K562 (cell line): ENCODE measurements at regions not wholly inside any gene's neighbourhood (a gene's known extent, or its start where the extent isn't known, plus 50 kb on each side); places are given as distances from the start of the nearest gene placed in this dataset.

Experiments
- ATAC-seq: fragments of 200-7000 bp; cut with Tn5 transposase; 3 replicates; pipeline ENCODE4 v1.9.1; 2020; ENCODE audit warnings: moderate library complexity
- BruUV-seq: library from RNA; stranded (reverse); fragments of 400-500 nt; replicated peaks from 2 replicates; lab custom pipeline; 2021; lab: Mats Ljungman, UMichigan
- CTCF ChIA-PET: fragments of 300-600 bp; formaldehyde crosslinking; extraction: SDS; loops from one replicate; lab custom pipeline; 2021; ENCODE audit warnings: low intra/inter-chr PET ratio; lab: Yijun Ruan, JAX
- POLR2A ChIA-PET: fragments of 300-600, 350-650 bp; sonication (Branson Sonifier 250); formaldehyde crosslinking; extraction: SDS; loops from one replicate; lab custom pipeline; 2021; ENCODE audit warnings: antibody characterized with exemption, inconsistent platforms; lab: Yijun Ruan, JAX
- DNase-seq, 4 experiments: peaks; one replicate each; pipeline versions ENCODE4 v3.0.0 to v3.0.0-alpha.2; 2011 to 2018; ENCODE audit warnings: low spot score in 3 of 4, mixed read lengths in 3 of 4; ENCODE audit errors: extremely low read depth in 1 of 4
- FAIRE-seq: peaks from 2 replicates; lab custom pipeline; 2011; peaks lifted over from hg19 to GRCh38; lab: Jason Lieb, UNC
- H2AFZ ChIP-seq: 2 replicates; pipeline ENCODE4 v1.6.0; 2011; ENCODE audit warnings: low read depth, low read length, control low read depth, inconsistent platforms
- H3K27ac ChIP-seq: fragments of 200-600 bp; 3 replicates; pipeline ENCODE4 v1.8.0; 2011; ENCODE audit warnings: low read depth, mild to moderate bottlenecking, control low read depth, inconsistent platforms, low read length, moderate library complexity, mixed read lengths; ENCODE audit errors: extremely low read depth
- H3K27me3 ChIP-seq, 2 experiments: fragments of 300-600 bp in 1 of 2; 2 replicates in 1 of 2; 3 replicates in 1 of 2; pipeline versions ENCODE4 v1.6.0 to v1.8.0; 2011; ENCODE audit warnings: inconsistent platforms in 2 of 2, low read length in 2 of 2, mild to moderate bottlenecking in 1 of 2, mixed read lengths in 1 of 2, moderate library complexity in 1 of 2; ENCODE audit not compliant: control insufficient read depth in 2 of 2, insufficient read depth in 2 of 2
- H3K36me3 ChIP-seq: fragments of 300-600 bp; 3 replicates; pipeline ENCODE4 v1.8.0; 2011; ENCODE audit warnings: mild to moderate bottlenecking, low read length, inconsistent platforms; ENCODE audit not compliant: control insufficient read depth, insufficient read depth
- H3K4me1 ChIP-seq, 2 experiments: fragments of 200-600 bp in 1 of 2; replicated peaks in 1 of 2; 2 replicates in 1 of 2; 3 replicates in 1 of 2; pipeline versions ENCODE4 v1.5.1 to v1.8.0; 2011; ENCODE audit warnings: inconsistent platforms in 2 of 2, low read length in 2 of 2, mild to moderate bottlenecking in 1 of 2, mixed read lengths in 1 of 2, moderate library complexity in 1 of 2; ENCODE audit not compliant: control insufficient read depth in 2 of 2, insufficient read depth in 2 of 2
- H3K4me2 ChIP-seq: 2 replicates; pipeline ENCODE4 v1.6.1; 2011; ENCODE audit warnings: low read length, control low read depth, inconsistent platforms, mixed read lengths; ENCODE audit not compliant: insufficient read depth
- H3K4me3 ChIP-seq: fragments of 200-600 bp; sonication (generic), shearing (Covaris generic); 2 replicates; pipeline ENCODE4 v1.5.1; 2016; ENCODE audit warnings: control low read depth, inconsistent platforms
- H3K79me2 ChIP-seq: fragments of 200-600 bp; 3 replicates; pipeline ENCODE4 v1.8.0; 2011; ENCODE audit warnings: low read length, inconsistent platforms; ENCODE audit not compliant: control insufficient read depth, insufficient read depth
- H3K9ac ChIP-seq, 2 experiments: 2 replicates each; pipeline versions ENCODE4 v1.6.0 to v1.6.1; 2011; ENCODE audit warnings: low read depth in 2 of 2, low read length in 2 of 2, control low read depth in 1 of 2, inconsistent platforms in 1 of 2, mild to moderate bottlenecking in 1 of 2, mixed read lengths in 1 of 2; ENCODE audit not compliant: insufficient read depth in 1 of 2
- H3K9me1 ChIP-seq: one replicate; pipeline ENCODE4 v1.6.0; 2011; ENCODE audit warnings: inconsistent platforms, mild to moderate bottlenecking, low read length, moderate library complexity; ENCODE audit not compliant: control insufficient read depth, insufficient read depth
- H3K9me3 ChIP-seq: replicated peaks from 2 replicates; pipeline ENCODE4 v1.5.1; 2011; ENCODE audit warnings: low read depth, low read length, inconsistent platforms; ENCODE audit not compliant: control insufficient read depth, insufficient read depth
- H4K20me1 ChIP-seq: replicated peaks from 2 replicates; pipeline ENCODE4 v1.6.1; 2011; ENCODE audit warnings: low read length, inconsistent platforms, mixed read lengths; ENCODE audit not compliant: control insufficient read depth, insufficient read depth
- BRD9 ChIP-seq: fragments of 450-650 bp; IDR thresholded peaks from 2 replicates; pipeline ENCODE4 v1.6.1; 2018; ENCODE audit warnings: low read depth; ENCODE audit not compliant: partially characterized antibody
- CAMTA2 ChIP-seq: fragments of 250-450 bp; sonication (Bioruptor Pico); conservative IDR thresholded peaks from 2 replicates; pipeline ENCODE4 v1.5.1; 2022
- CCAR2 ChIP-seq: fragments of 200-400 bp; formaldehyde crosslinking; IDR thresholded peaks from 2 replicates; pipeline ENCODE4 v1.6.1; 2017; ENCODE audit warnings: mild to moderate bottlenecking, low read depth, low read length
- DDX20 ChIP-seq: fragments of 450-650 bp; IDR thresholded peaks from 2 replicates; pipeline ENCODE4 v1.6.1; 2016; ENCODE audit warnings: missing genetic modification characterization, low read depth, mild to moderate bottlenecking, missing compliant biosample characterization, moderate library complexity
- EHMT2 ChIP-seq: fragments of 450-650 bp; IDR thresholded peaks from 2 replicates; pipeline ENCODE4 v1.6.1; 2018; ENCODE audit warnings: antibody characterized with exemption
- HCFC1 ChIP-seq: IDR thresholded peaks from 2 replicates; pipeline ENCODE4 v1.6.1; 2012; ENCODE audit warnings: low read depth, low read length, improper control_type of control experiment
- PURB ChIP-seq: sonication (generic); formaldehyde crosslinking; IDR thresholded peaks from 2 replicates; pipeline ENCODE4 v1.9.0; 2021; ENCODE audit warnings: low read depth, mild to moderate bottlenecking, missing genetic modification reagents
- RAD21 ChIP-seq, 2 experiments: fragments of 250-450 bp in 1 of 2; fragments of 450-650 bp in 1 of 2; sonication (Bioruptor Pico) in 1 of 2; formaldehyde crosslinking in 1 of 2; IDR thresholded peaks in 1 of 2; conservative IDR thresholded peaks in 1 of 2; 2 replicates each; pipeline versions ENCODE4 v1.4.0 to v1.8.0; 2020 to 2022; ENCODE audit warnings: mild to moderate bottlenecking in 2 of 2, moderate library complexity in 1 of 2
- RAD51 ChIP-seq: fragments of 450-650 bp; IDR thresholded peaks from 2 replicates; pipeline ENCODE4 v1.7.1; 2016; ENCODE audit warnings: low read depth, mild to moderate bottlenecking, borderline replicate concordance
- RHOXF2B ChIP-seq: fragments of 250-450 bp; sonication (Bioruptor Pico); conservative IDR thresholded peaks from 2 replicates; pipeline ENCODE4 v1.5.1; 2021
- SIN3A ChIP-seq, 2 experiments: fragments of 150-350 bp in 1 of 2; IDR thresholded peaks; 2 replicates each; pipeline ENCODE4 v1.6.1; 2011 to 2016; ENCODE audit warnings: borderline replicate concordance in 2 of 2, low read depth in 2 of 2, low read length in 2 of 2, mild to moderate bottlenecking in 2 of 2, moderate library complexity in 2 of 2; ENCODE audit not compliant: control insufficient read depth in 1 of 2
- SOX6 ChIP-seq: fragments of 450-650 bp; IDR thresholded peaks from 2 replicates; pipeline ENCODE4 v1.6.1; 2014; ENCODE audit warnings: mild to moderate bottlenecking
- ZBTB1 ChIP-seq: sonication (generic); formaldehyde crosslinking; IDR thresholded peaks from 2 replicates; pipeline ENCODE4 v1.8.1; 2023; ENCODE audit warnings: missing genetic modification reagents, low read depth, mild to moderate bottlenecking, borderline replicate concordance
- ZBTB8A ChIP-seq: fragments of 450-650 bp; IDR thresholded peaks from 2 replicates; pipeline ENCODE4 v1.6.1; 2018; ENCODE audit warnings: mild to moderate bottlenecking, moderate library complexity; ENCODE audit not compliant: partially characterized antibody
- ZNF347 ChIP-seq: fragments of 450-650 bp; formaldehyde crosslinking; IDR thresholded peaks from 2 replicates; pipeline ENCODE4 v1.4.0; 2020; ENCODE audit warnings: low read depth, mild to moderate bottlenecking, moderate library complexity
- WGBS: fragments of 100-300 bp; shearing (Covaris generic); methylation state at CpG from one replicate; pipeline ENCODE4 v1.1.6; 2016; ENCODE audit warnings: low coverage, mixed read lengths; ENCODE audit not compliant: insufficient coverage; ENCODE audit errors: missing lambda C conversion rate; 5-methylcytosine and 5-hydroxymethylcytosine counted together
- in situ Hi-C: fragments of 300-500 bp; cut with MboI; formaldehyde crosslinking; loops from 4 replicates; pipeline ENCODE4 v1.15.0; 2018; ENCODE audit warnings: inconsistent platforms, mixed read lengths
- intact Hi-C: fragments of 100-400 bp; cut with micrococcal nuclease; formaldehyde crosslinking; loops from 2 replicates; pipeline ENCODE4 v1.14.2; 2022
- TF ChIP-seq, protein P1 (sequence below), 2 experiments: IDR thresholded peaks in 1 of 2; conservative IDR thresholded peaks in 1 of 2; 2 replicates each; pipeline ENCODE4 v1.6.1; 2016; ENCODE audit warnings: low read depth in 2 of 2, mild to moderate bottlenecking in 1 of 2, missing compliant biosample characterization in 1 of 2, missing genetic modification characterization in 1 of 2, moderate library complexity in 1 of 2
- TF ChIP-seq, protein P2 (sequence below): fragments of 450-650 bp; IDR thresholded peaks from 2 replicates; pipeline ENCODE4 v1.6.1; 2016; ENCODE audit warnings: missing biosample characterization, missing genetic modification characterization
- TF ChIP-seq, protein P3 (sequence below), 2 experiments: fragments of 450-650 bp in 1 of 2; sonication (generic) in 1 of 2; formaldehyde crosslinking; conservative IDR thresholded peaks; 2 replicates each; pipeline versions ENCODE4 v1.4.0 to v1.8.1; 2020 to 2022; ENCODE audit warnings: mild to moderate bottlenecking in 1 of 2, missing genetic modification reagents in 1 of 2

DNA sequence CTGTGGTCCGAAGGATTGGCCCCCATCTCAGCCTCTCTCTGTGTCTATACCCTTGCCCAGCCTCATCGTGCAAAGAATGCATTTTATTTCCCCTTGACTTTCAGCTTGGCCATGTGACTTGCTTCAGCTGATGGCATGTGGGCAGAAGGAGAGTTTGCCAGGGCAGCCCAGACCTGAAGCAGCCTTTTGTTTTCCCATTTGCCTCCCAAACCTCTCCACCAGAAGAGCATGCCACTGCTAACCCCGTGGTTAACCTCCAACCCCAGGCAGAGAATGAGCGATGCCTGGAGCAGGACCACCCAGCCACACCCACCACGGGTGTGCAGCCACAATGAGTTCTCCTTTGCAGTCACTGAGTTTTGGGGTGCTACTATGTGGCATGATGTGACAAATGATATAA, 136.4 kb downstream of the SETD4 start (continued):
- TF ChIP-seq CAMTA2 (CRISPR knock-in tag) (no peak), HCFC1 (no peak)
- TF ChIP-seq, all 486 proteins: peak for 0

DNA sequence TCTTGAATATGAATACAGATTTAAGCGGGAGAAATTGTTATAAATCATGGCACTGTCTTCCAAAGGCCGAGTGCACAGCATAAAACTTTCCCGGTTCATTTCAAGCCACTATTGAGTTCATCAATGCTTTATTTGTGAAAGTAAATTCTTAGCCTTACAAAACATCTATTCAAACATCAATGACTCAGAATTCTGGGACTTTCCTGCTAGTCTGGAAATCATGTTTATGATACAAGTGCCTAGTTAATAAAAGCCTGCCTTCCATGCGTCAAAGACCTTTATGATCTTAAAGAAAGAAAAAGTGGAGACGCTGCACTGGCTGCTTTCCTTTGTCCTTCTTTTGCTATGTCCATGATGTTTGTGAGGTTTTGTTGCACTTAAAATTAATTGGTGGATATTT, 137.7 kb downstream of the SETD4 start:
- no peak overlapping the region for H2AFZ ChIP-seq
- intact Hi-C loops: no loop called here
- no peak overlapping the region for H3K4me3 ChIP-seq
- H3K9me1 ChIP-seq: no peaks in the 10 kb centered on the region
- no peak for ATAC-seq
- H3K9me3 ChIP-seq: no peaks in the 10 kb centered on the region
- H3K79me2 ChIP-seq: no peaks in the 10 kb centered on the region
- H3K4me1 ChIP-seq: no peaks in the 10 kb centered on the region
- no TSS peak for BruUV-seq
- no peak overlapping the region for H3K27ac ChIP-seq
- ChIA-PET POLR2A (no interaction called here), CTCF (no interaction called here)
- H3K9ac ChIP-seq: no peak overlapping the region
- no peak for FAIRE-seq
- H3K27me3 ChIP-seq: peaks cover 0 to 3% of the 10 kb centered on the region in 2 experiments; a peak in 1 of 5 replicates
- no peaks in the 10 kb centered on the region for H4K20me1 ChIP-seq
- no peak overlapping the region for H3K4me2 ChIP-seq
- in situ Hi-C loops: no loop called here
- 1% methylated on average over 5 of the region's 5 CpGs for WGBS
- no peak for DNase-seq
- no peaks in the 10 kb centered on the region for H3K36me3 ChIP-seq
- TF ChIP-seq DDX20 (tag) (no peak), ZBTB8A (no peak), CCAR2 (no peak), PURB (CRISPR knock-in tag) (no peak), ZBTB1 (CRISPR knock-in tag) (no peak), EHMT2 (no peak), BRD9 (no peak), RAD21 (CRISPR knock-in tag; conservative IDR thresholded peaks at IDR 0.05 in 1 of 2, IDR thresholded peaks at IDR 0.05 in 1 of 2) (no peak), ZNF347 (CRISPR knock-in tag) (no peak), RHOXF2B (CRISPR knock-in tag) (no peak), SIN3A (IDR thresholded peaks at IDR 0.05; ENCODE audit: borderline replicate concordance in 2 of 2, control insufficient read depth in 1 of 2, low read depth in 2 of 2, low read length in 2 of 2) (no peak), RAD51 (no peak), SOX6 (no peak)
- TF ChIP-seq, protein P1, sequence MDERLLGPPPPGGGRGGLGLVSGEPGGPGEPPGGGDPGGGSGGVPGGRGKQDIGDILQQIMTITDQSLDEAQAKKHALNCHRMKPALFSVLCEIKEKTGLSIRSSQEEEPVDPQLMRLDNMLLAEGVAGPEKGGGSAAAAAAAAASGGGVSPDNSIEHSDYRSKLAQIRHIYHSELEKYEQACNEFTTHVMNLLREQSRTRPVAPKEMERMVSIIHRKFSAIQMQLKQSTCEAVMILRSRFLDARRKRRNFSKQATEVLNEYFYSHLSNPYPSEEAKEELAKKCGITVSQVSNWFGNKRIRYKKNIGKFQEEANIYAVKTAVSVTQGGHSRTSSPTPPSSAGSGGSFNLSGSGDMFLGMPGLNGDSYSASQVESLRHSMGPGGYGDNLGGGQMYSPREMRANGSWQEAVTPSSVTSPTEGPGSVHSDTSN (CRISPR knock-in tag; IDR thresholded peaks at IDR 0.05; ENCODE audit: low read depth): no peak
- TF ChIP-seq, protein P1 (tag; conservative IDR thresholded peaks at IDR 0.05; ENCODE audit: low read depth): no peak
- TF ChIP-seq, protein P2, sequence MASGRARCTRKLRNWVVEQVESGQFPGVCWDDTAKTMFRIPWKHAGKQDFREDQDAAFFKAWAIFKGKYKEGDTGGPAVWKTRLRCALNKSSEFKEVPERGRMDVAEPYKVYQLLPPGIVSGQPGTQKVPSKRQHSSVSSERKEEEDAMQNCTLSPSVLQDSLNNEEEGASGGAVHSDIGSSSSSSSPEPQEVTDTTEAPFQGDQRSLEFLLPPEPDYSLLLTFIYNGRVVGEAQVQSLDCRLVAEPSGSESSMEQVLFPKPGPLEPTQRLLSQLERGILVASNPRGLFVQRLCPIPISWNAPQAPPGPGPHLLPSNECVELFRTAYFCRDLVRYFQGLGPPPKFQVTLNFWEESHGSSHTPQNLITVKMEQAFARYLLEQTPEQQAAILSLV (tag): no peak
- TF ChIP-seq, protein P3, sequence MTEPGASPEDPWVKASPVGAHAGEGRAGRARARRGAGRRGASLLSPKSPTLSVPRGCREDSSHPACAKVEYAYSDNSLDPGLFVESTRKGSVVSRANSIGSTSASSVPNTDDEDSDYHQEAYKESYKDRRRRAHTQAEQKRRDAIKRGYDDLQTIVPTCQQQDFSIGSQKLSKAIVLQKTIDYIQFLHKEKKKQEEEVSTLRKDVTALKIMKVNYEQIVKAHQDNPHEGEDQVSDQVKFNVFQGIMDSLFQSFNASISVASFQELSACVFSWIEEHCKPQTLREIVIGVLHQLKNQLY (CRISPR knock-in tag; conservative IDR thresholded peaks at IDR 0.05): no peak
